ENCODE measurements at regions not wholly inside any gene's neighbourhood (a gene's known extent, or its start where the extent isn't known, plus 50 kb on each side); places are given as distances from the start of the nearest gene placed in this dataset.
"Not testable (repeated sequence)": the region's sequence is repeated elsewhere in the genome, so short reads cannot be mapped to it uniquely, and the experiment has no call there.

- no peak for DNase-seq (ENCODE audit: low spot score)
- TF ChIP-seq, protein P1, sequence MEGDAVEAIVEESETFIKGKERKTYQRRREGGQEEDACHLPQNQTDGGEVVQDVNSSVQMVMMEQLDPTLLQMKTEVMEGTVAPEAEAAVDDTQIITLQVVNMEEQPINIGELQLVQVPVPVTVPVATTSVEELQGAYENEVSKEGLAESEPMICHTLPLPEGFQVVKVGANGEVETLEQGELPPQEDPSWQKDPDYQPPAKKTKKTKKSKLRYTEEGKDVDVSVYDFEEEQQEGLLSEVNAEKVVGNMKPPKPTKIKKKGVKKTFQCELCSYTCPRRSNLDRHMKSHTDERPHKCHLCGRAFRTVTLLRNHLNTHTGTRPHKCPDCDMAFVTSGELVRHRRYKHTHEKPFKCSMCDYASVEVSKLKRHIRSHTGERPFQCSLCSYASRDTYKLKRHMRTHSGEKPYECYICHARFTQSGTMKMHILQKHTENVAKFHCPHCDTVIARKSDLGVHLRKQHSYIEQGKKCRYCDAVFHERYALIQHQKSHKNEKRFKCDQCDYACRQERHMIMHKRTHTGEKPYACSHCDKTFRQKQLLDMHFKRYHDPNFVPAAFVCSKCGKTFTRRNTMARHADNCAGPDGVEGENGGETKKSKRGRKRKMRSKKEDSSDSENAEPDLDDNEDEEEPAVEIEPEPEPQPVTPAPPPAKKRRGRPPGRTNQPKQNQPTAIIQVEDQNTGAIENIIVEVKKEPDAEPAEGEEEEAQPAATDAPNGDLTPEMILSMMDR (IDR thresholded peaks at IDR 0.05; ENCODE audit: extremely low read depth, insufficient read depth, missing control alignments), result no peak
- in situ Hi-C loops (cut with MboI; ENCODE audit: low pct_unique_long_range_greater_than_20kb, low sequenced_read_pairs, unreplicated experiment), result no loop called here
Measured at GRCh38 chr15:87744815-87745214, 511.7 kb downstream of the NTRK3 start.

- TF ChIP-seq, protein P1 (IDR thresholded peaks at IDR 0.05; ENCODE audit: extremely low read depth, insufficient read depth, missing control alignments), result no peak
- no peak for DNase-seq (ENCODE audit: low spot score)
- in situ Hi-C loops (cut with MboI; ENCODE audit: low pct_unique_long_range_greater_than_20kb, low sequenced_read_pairs, unreplicated experiment), result no loop called here
Measured at GRCh38 chr15:87743562-87743961, 513.0 kb downstream of the NTRK3 start.

GRCh38 chr15:87741350-87741749 is 515.2 kb downstream of the NTRK3 start:
- no peak for DNase-seq (ENCODE audit: low spot score)
- in situ Hi-C loops (cut with MboI; ENCODE audit: low pct_unique_long_range_greater_than_20kb, low sequenced_read_pairs, unreplicated experiment), result no loop called here

DNA sequence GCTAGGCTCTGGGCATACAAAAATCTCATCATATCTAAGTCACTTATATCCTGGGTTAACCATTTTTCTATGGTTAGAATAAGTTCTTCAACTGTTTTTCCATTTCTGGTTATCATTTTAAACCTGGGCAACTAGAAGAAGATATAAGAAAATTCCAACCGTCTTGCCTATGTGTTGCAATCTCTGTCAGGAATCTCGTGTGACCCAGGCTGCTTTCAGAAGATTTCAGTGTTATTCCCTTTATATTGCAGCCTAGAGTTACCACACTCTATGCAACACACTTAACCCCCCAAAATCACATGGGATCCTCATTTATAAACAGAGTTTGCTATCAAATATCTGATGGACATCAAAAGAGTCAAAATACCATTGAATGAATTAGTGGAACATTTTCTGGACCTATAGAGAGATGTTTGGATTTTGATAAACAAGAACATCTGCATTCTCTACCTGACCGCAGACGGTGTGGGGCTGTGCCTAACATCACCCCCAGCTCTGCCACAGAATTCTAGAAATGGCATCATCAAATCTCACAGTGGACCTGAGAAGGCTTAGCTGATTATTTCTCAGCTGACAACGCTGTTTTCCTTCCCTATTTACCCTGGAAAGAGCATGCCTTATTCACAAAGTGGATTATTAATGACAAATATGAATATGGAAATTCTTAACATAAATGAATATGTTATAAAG is 515.7 kb downstream of the NTRK3 start:
- TF ChIP-seq, protein P1 (IDR thresholded peaks at IDR 0.05; ENCODE audit: extremely low read depth, insufficient read depth, missing control alignments), result no peak
- in situ Hi-C loops (cut with MboI; ENCODE audit: low pct_unique_long_range_greater_than_20kb, low sequenced_read_pairs, unreplicated experiment), result no loop called here
- no peak for DNase-seq (ENCODE audit: low spot score)

More at GRCh38 chr15:87741350-87741749, 515.2 kb downstream of the NTRK3 start:
- TF ChIP-seq, protein P1 (IDR thresholded peaks at IDR 0.05; ENCODE audit: extremely low read depth, insufficient read depth, missing control alignments), result no peak

DNA sequence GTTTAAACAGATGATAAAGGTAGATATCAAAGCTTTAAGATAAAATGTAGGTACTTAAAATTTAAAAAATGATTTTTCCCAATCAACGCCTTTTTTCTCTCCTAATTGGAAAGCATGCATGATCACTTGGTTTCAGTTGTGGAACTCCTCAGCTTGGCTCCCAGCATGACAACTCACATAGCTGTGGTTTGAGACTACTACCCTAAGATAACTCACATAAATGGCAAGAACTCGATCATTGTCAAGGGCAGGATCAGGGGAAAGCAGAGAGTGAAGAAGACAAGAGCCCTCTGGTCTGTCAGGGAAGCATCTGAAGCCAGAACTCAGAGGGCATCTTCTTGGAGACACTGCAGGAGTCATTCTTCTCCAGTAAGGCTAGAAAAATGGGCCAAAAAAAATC is 516.7 kb downstream of the NTRK3 start:
- TF ChIP-seq, protein P1 (IDR thresholded peaks at IDR 0.05; ENCODE audit: extremely low read depth, insufficient read depth, missing control alignments), result no peak
- in situ Hi-C loops (cut with MboI; ENCODE audit: low pct_unique_long_range_greater_than_20kb, low sequenced_read_pairs, unreplicated experiment), result no loop called here
- no peak for DNase-seq (ENCODE audit: low spot score)

- TF ChIP-seq, protein P1 (IDR thresholded peaks at IDR 0.05; ENCODE audit: extremely low read depth, insufficient read depth, missing control alignments), result no peak
- DNase-seq (ENCODE audit: low spot score), result no peak
- in situ Hi-C loops (cut with MboI; ENCODE audit: low pct_unique_long_range_greater_than_20kb, low sequenced_read_pairs, unreplicated experiment), result no loop called here
Measured at GRCh38 chr15:87739081-87739480, 517.5 kb downstream of the NTRK3 start.

- in situ Hi-C loops (cut with MboI; ENCODE audit: low pct_unique_long_range_greater_than_20kb, low sequenced_read_pairs, unreplicated experiment); DNase-seq (ENCODE audit: low spot score): not testable (repeated sequence)
Measured at GRCh38 chr15:87737460-87737859, 519.1 kb downstream of the NTRK3 start.
